KMS-11 (cell line): ENCODE measurements at regions not wholly inside any gene's neighbourhood (a gene's known extent, or its start where the extent isn't known, plus 50 kb on each side); places are given as distances from the start of the nearest gene placed in this dataset.

Source experiments
- H2AFZ ChIP-seq: fragments of 200-600 bp; sonication (generic); 2 replicates; pipeline ENCODE4 v1.6.1; 2016; ENCODE audit warnings: antibody characterized with exemption, mixed run types, low read depth
- H3K27ac ChIP-seq: fragments of 200-600 bp; sonication (generic); 2 replicates; pipeline ENCODE4 v1.6.1; 2016; ENCODE audit warnings: mild to moderate bottlenecking, mixed run types
- H3K27me3 ChIP-seq: fragments of 200-600 bp; sonication (generic); 2 replicates; pipeline ENCODE4 v1.6.1; 2017; ENCODE audit warnings: mild to moderate bottlenecking, low read depth, mixed run types, moderate library complexity; ENCODE audit not compliant: insufficient read depth
- H3K36me3 ChIP-seq: fragments of 200-600 bp; sonication (generic); 2 replicates; pipeline ENCODE4 v1.6.1; 2017; ENCODE audit warnings: mild to moderate bottlenecking, mixed run types; ENCODE audit not compliant: insufficient read depth
- H3K4me1 ChIP-seq: fragments of 200-600 bp; sonication (generic); 2 replicates; pipeline ENCODE4 v1.6.1; 2016; ENCODE audit warnings: mild to moderate bottlenecking, low read depth, mixed run types; ENCODE audit not compliant: poor library complexity, severe bottlenecking
- H3K4me2 ChIP-seq: fragments of 200-600 bp; sonication (generic); 2 replicates; pipeline ENCODE4 v1.7.0; 2016; ENCODE audit warnings: mild to moderate bottlenecking, mixed run types
- H3K4me3 ChIP-seq: fragments of 200-600 bp; sonication (generic); IDR thresholded peaks from 2 replicates; pipeline ENCODE4 v1.6.1; 2017; ENCODE audit warnings: low read depth, low read length, mixed read lengths; ENCODE audit not compliant: insufficient read depth
- H3K79me2 ChIP-seq: fragments of 200-600 bp; sonication (generic); 2 replicates; pipeline ENCODE4 v1.6.1; 2016; ENCODE audit warnings: low read depth, mixed run types; ENCODE audit not compliant: insufficient read depth
- H3K9ac ChIP-seq: fragments of 200-600 bp; sonication (generic); 2 replicates; pipeline ENCODE4 v1.6.1; 2016; ENCODE audit warnings: mild to moderate bottlenecking, mixed run types
- H4K20me1 ChIP-seq: fragments of 200-600 bp; sonication (generic); 2 replicates; pipeline ENCODE4 v1.6.1; 2016; ENCODE audit warnings: mild to moderate bottlenecking, mixed run types; ENCODE audit not compliant: insufficient read depth
- TF ChIP-seq, protein P1 (sequence below): fragments of 200-600 bp; sonication (generic); conservative IDR thresholded peaks from 2 replicates; pipeline ENCODE4 v1.6.1; 2017; ENCODE audit warnings: low read depth, mild to moderate bottlenecking, antibody characterized with exemption, low read length, moderate library complexity, mixed read lengths

DNA sequence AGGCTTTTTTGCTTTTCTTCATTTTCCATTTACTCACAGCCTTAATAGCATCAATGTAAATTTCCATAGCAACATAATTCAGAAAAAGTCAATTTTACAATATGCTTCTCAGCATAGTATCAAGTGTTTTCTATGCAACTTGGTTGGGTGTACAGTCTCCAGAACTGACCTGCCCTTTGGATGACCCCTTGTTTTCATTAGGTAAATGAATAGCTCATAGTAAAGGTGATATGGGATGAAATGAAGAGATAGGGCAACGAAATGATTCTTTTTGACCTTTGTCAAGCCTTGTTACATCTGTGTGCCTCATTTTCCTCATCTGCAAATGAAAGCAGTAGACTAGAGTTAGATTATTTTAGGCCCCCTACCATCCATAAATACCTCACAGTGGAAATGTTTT, 1081.0 kb downstream of the TMTC2 start:
- Histone ChIP-seq H3K4me2 (no peak overlapping the region), H3K79me2 (no peaks in the 10 kb centered on the region), H3K9ac (no peak overlapping the region), H3K4me1 (no peaks in the 10 kb centered on the region), H3K27me3 (no peaks in the 10 kb centered on the region), H4K20me1 (no peaks in the 10 kb centered on the region), H3K4me3 (no peak overlapping the region), H2AFZ (no peak overlapping the region), H3K27ac (no peak overlapping the region), H3K36me3 (no peaks in the 10 kb centered on the region)
- TF ChIP-seq, protein P1, sequence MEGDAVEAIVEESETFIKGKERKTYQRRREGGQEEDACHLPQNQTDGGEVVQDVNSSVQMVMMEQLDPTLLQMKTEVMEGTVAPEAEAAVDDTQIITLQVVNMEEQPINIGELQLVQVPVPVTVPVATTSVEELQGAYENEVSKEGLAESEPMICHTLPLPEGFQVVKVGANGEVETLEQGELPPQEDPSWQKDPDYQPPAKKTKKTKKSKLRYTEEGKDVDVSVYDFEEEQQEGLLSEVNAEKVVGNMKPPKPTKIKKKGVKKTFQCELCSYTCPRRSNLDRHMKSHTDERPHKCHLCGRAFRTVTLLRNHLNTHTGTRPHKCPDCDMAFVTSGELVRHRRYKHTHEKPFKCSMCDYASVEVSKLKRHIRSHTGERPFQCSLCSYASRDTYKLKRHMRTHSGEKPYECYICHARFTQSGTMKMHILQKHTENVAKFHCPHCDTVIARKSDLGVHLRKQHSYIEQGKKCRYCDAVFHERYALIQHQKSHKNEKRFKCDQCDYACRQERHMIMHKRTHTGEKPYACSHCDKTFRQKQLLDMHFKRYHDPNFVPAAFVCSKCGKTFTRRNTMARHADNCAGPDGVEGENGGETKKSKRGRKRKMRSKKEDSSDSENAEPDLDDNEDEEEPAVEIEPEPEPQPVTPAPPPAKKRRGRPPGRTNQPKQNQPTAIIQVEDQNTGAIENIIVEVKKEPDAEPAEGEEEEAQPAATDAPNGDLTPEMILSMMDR: no peak

DNA sequence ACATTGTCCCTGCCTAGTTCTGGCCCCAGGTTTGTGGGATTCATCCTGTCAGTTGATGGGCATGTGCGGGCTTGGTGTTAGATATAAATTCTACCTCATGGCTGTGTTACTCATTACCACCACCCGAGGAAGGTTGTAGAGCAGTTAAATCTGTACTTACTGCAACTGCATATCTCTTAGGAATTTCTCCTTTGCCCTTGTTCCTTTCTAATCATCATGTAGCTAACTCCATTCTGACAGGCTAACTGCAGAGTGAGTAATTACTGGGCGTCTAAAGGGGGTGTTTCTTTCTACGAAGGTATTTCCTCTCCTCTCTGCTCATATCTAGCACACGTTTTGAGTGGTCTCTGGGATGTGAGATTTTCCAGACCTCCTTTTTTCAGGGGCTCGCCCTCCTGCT, 1076.7 kb downstream of the TMTC2 start:
- Histone ChIP-seq H3K36me3 (no peaks in the 10 kb centered on the region), H3K27me3 (no peaks in the 10 kb centered on the region), H3K4me2 (no peak overlapping the region), H4K20me1 (no peaks in the 10 kb centered on the region), H3K4me3 (no peak overlapping the region), H3K9ac (no peak overlapping the region), H3K27ac (no peak overlapping the region), H2AFZ (no peak overlapping the region), H3K4me1 (no peaks in the 10 kb centered on the region), H3K79me2 (no peaks in the 10 kb centered on the region)
- TF ChIP-seq, protein P1: no peak

DNA sequence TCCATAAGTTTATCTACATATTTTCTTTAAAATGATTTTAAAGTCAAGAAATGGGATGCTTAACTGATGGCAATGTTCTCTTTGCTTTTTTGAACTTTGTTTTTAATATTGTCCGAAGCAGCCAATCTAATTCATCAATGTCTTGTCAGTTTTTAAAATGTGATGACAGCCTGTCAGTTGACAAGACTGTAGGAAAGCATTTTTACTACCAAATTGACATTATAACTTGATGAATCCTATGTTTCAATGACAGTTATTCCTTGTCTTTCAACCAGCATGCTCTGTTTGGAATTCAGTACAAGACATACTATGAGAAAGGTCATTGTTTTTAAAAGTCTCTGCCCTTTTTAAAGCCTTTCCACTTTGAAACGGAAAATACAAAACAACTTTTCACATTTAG, 1073.2 kb downstream of the TMTC2 start:
- H4K20me1 ChIP-seq: no peaks in the 10 kb centered on the region
- no peaks in the 10 kb centered on the region for H3K36me3 ChIP-seq
- no peak overlapping the region for H3K4me2 ChIP-seq
- no peak overlapping the region for H2AFZ ChIP-seq
- H3K27me3 ChIP-seq: no peaks in the 10 kb centered on the region
- no peak overlapping the region for H3K9ac ChIP-seq
- TF ChIP-seq, protein P1: no peak
- H3K4me3 ChIP-seq: no peak overlapping the region
- H3K4me1 ChIP-seq: no peaks in the 10 kb centered on the region
- no peak overlapping the region for H3K27ac ChIP-seq
- H3K79me2 ChIP-seq: no peaks in the 10 kb centered on the region

DNA sequence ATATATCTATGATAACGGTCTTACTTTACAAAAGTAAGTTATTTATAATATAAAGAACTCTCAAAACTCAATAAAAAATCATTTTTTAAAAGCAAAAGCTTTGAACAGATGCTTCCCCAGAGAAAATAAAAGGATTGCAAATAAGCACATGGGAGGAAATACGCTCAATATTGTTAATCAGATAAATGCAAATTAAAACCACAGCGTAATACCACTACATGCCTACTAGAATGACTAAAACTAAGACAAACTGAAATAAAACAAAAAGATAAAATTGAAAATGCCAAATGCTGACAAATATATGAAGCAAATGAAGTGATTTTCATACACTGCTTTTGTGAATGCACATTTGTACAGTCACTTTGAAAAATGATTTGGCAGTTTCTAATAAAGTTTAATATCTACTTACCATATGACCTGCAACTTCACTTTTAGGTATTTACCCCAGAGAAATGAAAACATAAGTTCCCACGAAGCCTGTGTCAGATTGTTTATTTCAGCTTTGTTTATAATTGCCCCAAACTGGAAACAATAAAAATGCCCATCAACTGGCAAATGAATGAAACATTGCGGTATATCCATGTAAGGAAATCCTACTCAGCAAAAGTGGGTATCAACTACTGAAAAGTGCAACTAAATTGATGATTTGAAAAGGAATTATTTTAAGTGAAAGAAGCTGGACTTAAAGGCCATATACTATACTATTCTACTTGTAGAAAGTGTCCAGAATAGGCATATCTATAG, 1072.4 kb downstream of the TMTC2 start:
- TF ChIP-seq, protein P1: no peak
- H3K9ac ChIP-seq: no peak overlapping the region
- H3K27ac ChIP-seq: no peak overlapping the region
- H3K27me3 ChIP-seq: no peaks in the 10 kb centered on the region
- no peaks in the 10 kb centered on the region for H4K20me1 ChIP-seq
- H2AFZ ChIP-seq: no peak overlapping the region
- H3K79me2 ChIP-seq: no peaks in the 10 kb centered on the region
- no peak overlapping the region for H3K4me3 ChIP-seq
- no peaks in the 10 kb centered on the region for H3K36me3 ChIP-seq
- no peaks in the 10 kb centered on the region for H3K4me1 ChIP-seq
- no peak overlapping the region for H3K4me2 ChIP-seq
